Activated T-cell treated with anti-CD3 and anti-CD28 coated beads for 1 hour (primary cell): ENCODE measurements at regions not wholly inside any gene's neighbourhood (a gene's known extent, or its start where the extent isn't known, plus 50 kb on each side); places are given as distances from the start of the nearest gene placed in this dataset.
"Not testable (repeated sequence)": the region's sequence is repeated elsewhere in the genome, so short reads cannot be mapped to it uniquely, and the experiment has no call there.

Experiments used
- DNase-seq: peaks from one replicate; pipeline ENCODE4 v3.0.0-alpha.2; 2020; ENCODE audit warnings: low read depth

GRCh38 chr18:38790786-38791185, 1225.2 kb upstream of the CELF4 start:
- no peak for DNase-seq

- DNase-seq: no peak
Observed at GRCh38 chr18:38790303-38790702, 1224.7 kb upstream of the CELF4 start.

- no peak for DNase-seq
Observed at GRCh38 chr18:38789141-38789540, 1223.5 kb upstream of the CELF4 start.

DNA sequence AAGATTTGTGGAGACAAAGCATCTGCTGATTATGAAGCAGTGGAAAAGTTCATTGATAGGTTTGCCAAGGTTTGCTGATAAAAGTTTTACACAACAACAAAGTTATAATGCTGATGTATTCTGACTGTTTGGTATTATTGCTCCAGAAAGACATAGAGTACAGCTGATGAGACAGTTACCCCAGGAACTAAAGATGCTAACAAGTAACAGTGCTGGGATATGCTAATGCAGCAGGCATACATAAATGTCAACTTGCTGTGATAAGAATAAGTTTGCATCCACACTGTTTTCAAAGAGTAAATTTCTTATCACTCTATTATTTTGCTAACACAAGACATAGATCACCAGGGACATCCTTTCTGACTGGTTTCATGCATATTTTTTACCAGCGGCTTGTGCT, 1221.3 kb upstream of the CELF4 start:
- DNase-seq: no peak

GRCh38 chr18:38771620-38772019, 1206.0 kb upstream of the CELF4 start:
- DNase-seq: not testable (repeated sequence)

DNA sequence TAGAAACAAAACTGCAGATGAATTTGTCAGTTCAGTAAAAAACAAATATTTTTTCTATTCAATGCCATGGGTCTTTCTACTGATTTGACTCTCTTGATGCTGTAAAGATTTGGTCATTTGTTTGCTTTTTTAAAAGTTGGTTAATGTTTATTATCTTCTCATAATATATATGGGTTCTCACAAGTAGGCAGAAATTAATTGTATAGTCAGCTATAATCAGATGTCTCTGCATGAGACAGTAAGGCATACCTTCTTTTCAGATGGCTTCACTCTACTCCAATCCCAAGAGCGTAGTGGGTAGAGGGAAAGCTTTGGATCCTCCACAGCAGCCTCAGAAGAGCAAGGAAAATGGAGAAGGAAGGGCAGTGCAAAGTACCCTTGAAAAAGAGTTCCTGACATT, 1202.9 kb upstream of the CELF4 start:
- DNase-seq: no peak

DNA sequence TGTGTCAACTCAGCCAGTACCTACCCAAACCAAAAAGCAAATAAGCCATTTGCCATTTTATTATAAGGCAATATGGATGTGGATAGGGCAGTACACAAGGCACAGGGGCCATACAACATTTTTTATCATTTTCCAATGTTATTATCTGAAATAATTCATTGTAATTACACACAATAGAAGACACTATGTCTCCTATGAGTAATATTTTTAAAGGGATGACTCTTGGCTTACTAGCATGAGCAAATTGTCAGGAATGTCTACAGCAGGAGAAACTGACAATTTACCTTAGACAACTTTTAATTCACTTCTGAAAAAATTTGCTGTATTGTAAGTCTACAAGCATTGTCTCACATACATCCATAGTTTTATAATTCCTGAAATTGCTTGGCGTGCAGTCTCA, 1193.9 kb upstream of the CELF4 start:
- DNase-seq: no peak

GRCh38 chr18:38756436-38756835, 1190.8 kb upstream of the CELF4 start:
- DNase-seq: no peak

DNA sequence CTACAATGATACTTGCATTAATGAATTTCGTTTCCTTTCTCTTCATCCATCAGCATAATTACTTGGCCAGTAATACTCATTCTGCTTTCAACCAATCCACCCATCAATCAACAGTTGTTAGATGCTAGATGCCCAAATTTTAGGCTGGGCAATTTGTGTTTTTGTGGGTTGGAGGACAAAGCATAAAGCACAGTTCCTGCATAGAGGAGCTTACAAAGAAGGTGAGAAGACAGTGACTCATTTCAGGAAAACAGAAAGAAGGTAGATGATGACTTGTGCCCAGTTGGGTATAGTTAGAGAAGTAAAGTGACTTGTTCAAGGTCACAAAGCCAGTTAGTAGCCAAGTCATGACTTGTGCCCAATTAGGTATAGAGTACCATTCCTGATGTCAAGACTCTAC, 1186.8 kb upstream of the CELF4 start:
- DNase-seq: no peak

DNA sequence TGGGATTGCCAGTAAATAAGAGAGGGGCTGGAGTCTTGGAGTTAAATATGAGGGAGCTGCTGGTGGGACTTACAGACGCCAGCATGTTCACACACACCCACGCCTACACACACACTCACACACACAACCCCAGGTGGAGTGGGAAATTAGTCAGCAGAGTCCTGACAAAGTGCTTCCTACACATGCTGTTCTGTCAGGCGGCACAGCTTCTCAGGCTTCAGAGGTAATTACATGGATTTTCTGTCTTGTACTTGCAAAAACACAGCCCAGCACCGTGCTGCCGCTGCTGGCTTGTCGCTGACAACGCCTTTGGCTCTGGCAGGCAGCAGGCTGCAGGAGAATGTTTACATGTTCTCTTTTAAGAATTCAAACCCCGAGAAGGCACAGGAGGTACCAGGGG, 1186.3 kb upstream of the CELF4 start:
- DNase-seq: no peak

GRCh38 chr18:38751211-38751610, 1185.6 kb upstream of the CELF4 start:
- no peak for DNase-seq

DNA sequence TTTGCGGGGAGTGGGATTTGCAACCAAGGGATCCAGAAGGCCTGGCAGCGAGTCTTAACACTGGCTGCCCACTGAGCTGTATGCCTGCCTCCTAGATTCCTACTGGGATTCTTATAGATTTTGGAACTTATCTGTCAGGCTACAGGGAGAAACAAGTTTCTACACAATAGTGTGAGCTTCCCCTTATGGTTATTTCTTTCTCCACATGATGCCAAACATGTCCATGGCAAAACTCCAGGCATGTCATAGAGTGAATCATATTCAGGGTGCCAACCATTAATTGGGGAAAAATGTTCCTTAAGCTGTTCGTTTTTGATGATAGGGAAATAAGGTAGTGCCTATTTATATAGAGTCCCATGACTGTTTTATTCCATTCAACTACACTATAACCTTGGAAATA, 1185.2 kb upstream of the CELF4 start:
- no peak for DNase-seq

DNA sequence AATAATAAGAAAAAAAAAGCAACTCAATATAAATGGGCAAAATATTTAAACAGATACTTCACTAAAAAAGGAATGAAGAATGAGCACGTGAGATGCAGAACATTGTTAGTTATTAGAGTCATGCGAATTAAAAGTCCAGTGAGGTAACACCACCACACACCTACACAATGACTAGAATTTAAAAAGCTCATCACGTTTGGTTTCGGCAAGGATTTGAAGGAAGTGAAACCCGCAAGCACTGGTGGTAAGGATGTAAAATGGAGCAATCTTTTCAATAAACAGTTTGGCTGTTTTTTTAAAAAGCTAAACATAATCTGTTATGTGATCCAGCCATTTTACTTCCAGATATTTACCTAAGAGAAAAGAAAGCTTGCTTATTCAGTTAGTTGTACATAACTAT, 1181.6 kb upstream of the CELF4 start:
- no peak for DNase-seq

DNA sequence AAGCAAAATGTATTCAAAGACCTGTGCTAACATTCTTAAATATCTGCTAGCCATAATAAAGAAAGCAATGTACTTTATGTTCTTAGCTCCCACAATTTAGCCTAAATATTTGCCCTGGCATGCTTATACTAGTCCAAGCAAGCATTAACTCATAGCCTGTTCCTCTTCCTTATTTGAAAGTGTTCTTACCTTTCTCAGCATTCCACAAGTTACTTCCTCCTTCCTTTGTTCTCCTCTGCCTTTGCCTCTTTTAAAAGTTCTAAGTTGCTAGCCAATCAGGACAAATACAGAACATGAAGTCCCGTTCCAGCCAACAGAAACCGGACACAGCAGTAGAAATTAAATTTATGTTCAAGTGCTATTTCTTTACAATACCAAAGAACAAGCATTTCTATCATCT, 1154.6 kb upstream of the CELF4 start:
- DNase-seq: not testable (repeated sequence)

DNA sequence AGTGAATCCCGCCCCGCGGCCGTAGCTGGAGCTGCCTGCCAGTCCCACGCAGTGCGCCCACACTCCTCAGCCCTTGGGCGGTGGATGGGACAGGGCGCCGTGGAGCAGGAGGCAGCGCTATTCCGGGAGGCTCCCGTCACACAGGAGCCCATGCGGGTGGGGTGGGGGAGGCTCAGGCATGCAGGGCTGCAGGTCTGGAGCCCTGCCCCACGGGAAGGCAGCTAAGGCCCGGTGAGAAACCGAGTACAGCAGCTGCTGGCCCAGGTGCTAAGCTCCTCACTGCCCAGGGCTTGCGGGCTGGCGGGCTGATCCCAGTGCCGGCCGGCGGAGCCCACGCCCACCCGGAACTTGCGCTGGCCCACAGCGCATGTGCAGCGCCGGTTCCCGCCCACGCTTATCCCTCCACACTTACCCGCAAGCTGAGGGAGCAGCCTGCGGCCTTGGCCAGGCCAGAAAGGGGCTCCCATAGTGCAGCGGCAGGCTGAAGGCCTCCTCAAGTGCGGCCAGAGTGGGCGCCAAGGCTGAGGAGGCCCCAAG, 1152.8 kb upstream of the CELF4 start:
- DNase-seq: no peak

GRCh38 chr18:38709122-38709521, 1143.5 kb upstream of the CELF4 start:
- DNase-seq: no peak

- DNase-seq: no peak
Observed at GRCh38 chr18:38706373-38706772, 1140.8 kb upstream of the CELF4 start.

DNA sequence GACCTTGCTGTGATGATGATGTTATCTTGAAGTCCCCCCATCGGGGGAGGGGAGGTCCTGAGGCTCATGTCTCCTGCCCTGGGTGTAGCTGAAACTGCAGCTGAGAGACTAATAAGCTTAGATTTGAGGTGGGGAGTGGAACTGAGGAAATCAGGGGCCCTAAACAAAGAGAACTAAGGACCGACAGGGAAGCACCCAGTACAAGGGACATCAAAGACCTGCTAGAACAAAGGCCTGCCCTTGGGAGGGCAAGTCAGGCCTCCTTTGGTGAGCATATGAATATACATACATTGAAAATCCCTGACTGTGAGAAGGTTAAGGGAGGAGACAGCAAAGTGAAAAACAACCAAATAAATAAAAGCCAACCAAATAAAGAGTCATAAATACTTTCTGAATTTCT, 1132.5 kb upstream of the CELF4 start:
- DNase-seq: no peak

- DNase-seq: no peak
Observed at GRCh38 chr18:38695559-38696280, 1130.1 kb upstream of the CELF4 start.

GRCh38 chr18:38693104-38693503, 1127.5 kb upstream of the CELF4 start:
- DNase-seq: no peak

DNA sequence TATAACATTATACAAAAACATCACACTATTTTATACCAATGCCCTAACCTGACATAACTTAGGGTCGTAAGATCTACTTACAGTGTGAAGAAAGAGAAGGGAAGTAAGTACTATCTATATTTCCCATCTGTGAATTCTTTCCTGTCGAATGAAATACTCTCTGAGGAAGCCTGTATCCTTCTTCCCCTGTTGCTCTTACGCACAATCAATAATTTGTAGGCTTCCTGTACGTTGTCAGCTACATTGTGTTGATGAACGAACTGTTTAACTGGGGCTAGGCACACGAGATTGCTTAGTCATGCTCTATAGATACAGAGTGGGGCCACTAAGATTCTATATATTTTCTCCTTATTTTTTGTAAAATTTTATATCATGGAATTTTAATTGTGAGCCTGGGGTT, 1125.0 kb upstream of the CELF4 start:
- DNase-seq: no peak

- DNase-seq: no peak
Observed at GRCh38 chr18:38688416-38688815, 1122.8 kb upstream of the CELF4 start.

DNA sequence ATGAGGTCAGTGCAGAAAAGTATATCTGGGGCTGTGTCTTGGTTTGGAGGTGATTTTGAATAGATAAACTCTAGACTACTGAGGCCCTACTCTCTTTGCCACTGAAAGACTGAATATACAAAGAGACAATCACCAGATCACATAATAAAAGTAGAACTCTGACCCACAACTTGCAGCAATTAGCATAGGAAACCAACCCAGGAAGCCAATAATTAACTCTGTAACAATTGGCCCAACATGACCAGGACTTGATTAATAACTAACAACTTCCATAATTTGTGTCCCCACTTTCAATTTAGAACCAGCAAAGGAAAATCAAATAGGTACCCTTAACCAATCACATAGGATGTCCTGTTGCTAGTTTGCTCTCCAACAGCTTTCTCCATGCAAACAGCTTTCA, 1104.9 kb upstream of the CELF4 start:
- DNase-seq: no peak

DNA sequence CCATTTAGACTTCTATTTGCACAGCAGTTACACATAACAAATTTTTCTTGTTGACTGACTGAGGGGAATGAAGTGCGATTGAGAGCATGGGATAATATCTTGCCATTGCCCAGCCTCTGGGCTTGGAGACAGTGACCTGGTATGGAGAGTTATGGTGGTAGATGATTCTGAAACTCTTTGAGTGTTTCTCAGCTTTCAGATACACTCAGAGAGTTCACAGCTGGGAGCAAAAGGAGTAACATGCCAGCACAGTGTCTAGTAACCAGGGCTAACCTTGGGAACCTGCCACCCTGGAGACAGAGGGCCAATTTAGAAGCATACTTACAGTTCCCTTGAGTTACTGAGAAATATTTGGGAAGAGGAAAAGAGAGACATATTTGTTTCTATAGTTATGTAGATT, 1099.3 kb upstream of the CELF4 start:
- no peak for DNase-seq
